ENCODE measurements at regions not wholly inside any gene's neighbourhood (a gene's known extent, or its start where the extent isn't known, plus 50 kb on each side); places are given as distances from the start of the nearest gene placed in this dataset.

GRCh38 chr9:21564175-21564574 is 82.1 kb upstream of the IFNE start:
- DNase-seq = no peak

GRCh38 chr9:21565155-21565554 is 83.0 kb upstream of the IFNE start:
- DNase-seq = no peak

- no peak for DNase-seq
Measured at GRCh38 chr9:21567926-21568325, 85.8 kb upstream of the IFNE start.

GRCh38 chr9:21568484-21568883 is 86.4 kb upstream of the IFNE start:
- no peak for DNase-seq

GRCh38 chr9:21569721-21570120 is 87.6 kb upstream of the IFNE start:
- no peak for DNase-seq

GRCh38 chr9:21570643-21571275 is 88.6 kb upstream of the IFNE start:
- DNase-seq = no peak

GRCh38 chr9:21574261-21574660 is 92.1 kb upstream of the IFNE start:
- DNase-seq = no peak

- DNase-seq = peak; percentile 30
Measured at GRCh38 chr9:21576331-21577189, 94.4 kb upstream of the IFNE start.

GRCh38 chr9:21579247-21579671 is 97.1 kb upstream of the IFNE start:
- no peak for DNase-seq

- no peak for DNase-seq
Measured at GRCh38 chr9:21579743-21580142, 97.6 kb upstream of the IFNE start.

GRCh38 chr9:21580636-21581378 is 98.7 kb upstream of the IFNE start:
- no peak for DNase-seq

- no peak for DNase-seq
Measured at GRCh38 chr9:21583628-21584377, 101.7 kb upstream of the IFNE start.

GRCh38 chr9:21584890-21585289 is 102.8 kb upstream of the IFNE start:
- DNase-seq = no peak

GRCh38 chr9:21585756-21586752 is 103.9 kb upstream of the IFNE start:
- DNase-seq = no peak

GRCh38 chr9:21589344-21590056 is 107.4 kb upstream of the IFNE start:
- no peak for DNase-seq

GRCh38 chr9:21590058-21590996 is 108.2 kb upstream of the IFNE start:
- DNase-seq = no peak

GRCh38 chr9:21591221-21592062 is 109.3 kb upstream of the IFNE start:
- DNase-seq = no peak

GRCh38 chr9:21592063-21592338 is 109.9 kb upstream of the IFNE start:
- DNase-seq = no peak

- no peak for DNase-seq
Measured at GRCh38 chr9:21597284-21597683, 115.2 kb upstream of the IFNE start.

Measured in tongue (tissue), 1 donor.